NCI-H2196 (cell line): ENCODE measurements at regions not wholly inside any gene's neighbourhood (a gene's known extent, or its start where the extent isn't known, plus 50 kb on each side); places are given as distances from the start of the nearest gene placed in this dataset.

Source experiments
- DNase-seq: peaks from one replicate; lab custom pipeline; 2025; ENCODE audit not compliant: unreplicated experiment; lab: John Stamatoyannopoulos, UW

DNA sequence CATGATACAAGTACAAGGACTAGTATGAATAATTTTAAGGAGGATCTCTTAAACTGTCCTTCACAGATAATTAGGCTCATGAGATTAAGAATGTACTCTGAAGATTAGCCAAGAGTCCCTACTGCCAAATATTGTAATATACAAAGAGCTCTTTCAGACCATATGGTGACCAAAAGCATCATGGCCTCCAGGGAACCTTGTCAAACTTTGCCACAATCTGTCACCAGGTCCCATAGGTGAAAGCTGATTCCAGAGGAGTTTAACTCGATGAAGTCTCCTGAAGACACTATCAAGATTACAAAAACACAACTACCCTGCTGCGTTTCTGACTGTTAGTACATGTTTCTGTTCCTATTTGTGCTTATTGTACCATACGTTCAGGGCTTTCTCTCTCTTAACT is 395.4 kb upstream of the ITGA1 start:
- DNase-seq: no peak

- no peak for DNase-seq
These were observed 377.9 kb upstream of the ITGA1 start for GRCh38 chr5:52409835-52410234.

- no peak for DNase-seq
These were observed 368.4 kb upstream of the ITGA1 start for GRCh38 chr5:52419357-52419756.

- no peak for DNase-seq
These were observed 360.1 kb upstream of the ITGA1 start for GRCh38 chr5:52427615-52428014.

DNA sequence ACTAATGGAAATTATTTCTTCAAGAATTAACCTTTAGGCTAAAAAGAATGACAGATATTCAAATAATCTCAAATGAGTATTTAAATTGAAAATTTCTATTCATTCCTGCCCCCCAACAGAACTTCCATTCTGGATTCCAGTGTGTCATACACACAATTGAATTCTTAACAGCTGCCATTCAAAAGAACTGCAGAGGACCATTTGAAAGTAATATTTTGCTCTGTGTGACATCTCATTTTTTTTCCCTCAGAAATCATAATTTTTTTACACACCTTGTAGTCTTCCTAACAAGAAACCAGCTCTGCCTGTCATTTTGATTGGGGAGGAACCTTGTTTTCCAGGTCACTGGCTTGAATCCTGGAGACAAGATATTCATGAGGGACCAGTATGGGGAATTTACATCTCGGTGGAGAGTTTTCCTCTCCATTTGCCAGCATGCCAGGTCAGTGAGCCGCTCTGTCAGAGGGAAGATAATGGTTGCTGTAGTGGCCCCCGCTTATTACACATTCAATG is 358.7 kb upstream of the ITGA1 start:
- no peak for DNase-seq

- no peak for DNase-seq
These were observed 345.9 kb upstream of the ITGA1 start for GRCh38 chr5:52441768-52442167.

DNA sequence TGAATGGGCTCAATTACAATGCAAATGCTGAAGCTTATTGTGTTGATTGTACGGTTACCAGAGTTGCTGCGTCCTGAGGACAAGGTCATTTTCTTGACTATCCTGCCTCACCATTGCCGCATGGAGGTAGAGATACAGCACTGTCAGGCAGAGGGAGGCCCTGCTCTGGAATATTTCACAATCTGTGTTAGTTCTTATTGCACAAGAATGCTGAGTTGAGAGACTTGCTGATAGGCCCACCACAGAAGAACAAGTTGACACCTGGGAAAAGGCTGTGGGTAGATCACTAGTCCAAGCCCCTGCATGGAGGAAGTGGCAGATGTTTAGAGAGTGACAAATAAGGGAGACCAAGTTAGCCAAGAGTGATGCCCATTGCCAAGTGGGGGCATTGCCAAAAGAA is 344.5 kb upstream of the ITGA1 start:
- DNase-seq: no peak

DNA sequence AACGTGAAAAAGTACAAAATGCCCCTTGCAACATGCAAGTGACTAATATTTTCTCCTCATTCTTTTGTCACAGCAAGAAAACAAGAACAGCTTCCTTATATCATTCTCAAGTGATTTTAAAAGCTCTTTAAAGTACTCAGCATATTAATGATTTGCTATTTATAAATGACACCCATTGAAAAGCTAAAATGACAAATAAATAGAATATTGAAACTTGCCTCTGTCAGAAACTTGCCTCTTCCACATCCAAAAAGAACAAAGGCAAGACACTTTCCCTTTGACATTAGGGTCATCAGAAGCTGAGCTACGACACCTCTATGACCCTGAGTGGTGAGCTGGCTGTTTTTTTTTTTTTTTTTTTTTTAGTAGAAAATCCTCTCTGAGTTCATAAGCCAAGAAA is 339.6 kb upstream of the ITGA1 start:
- no peak for DNase-seq

DNA sequence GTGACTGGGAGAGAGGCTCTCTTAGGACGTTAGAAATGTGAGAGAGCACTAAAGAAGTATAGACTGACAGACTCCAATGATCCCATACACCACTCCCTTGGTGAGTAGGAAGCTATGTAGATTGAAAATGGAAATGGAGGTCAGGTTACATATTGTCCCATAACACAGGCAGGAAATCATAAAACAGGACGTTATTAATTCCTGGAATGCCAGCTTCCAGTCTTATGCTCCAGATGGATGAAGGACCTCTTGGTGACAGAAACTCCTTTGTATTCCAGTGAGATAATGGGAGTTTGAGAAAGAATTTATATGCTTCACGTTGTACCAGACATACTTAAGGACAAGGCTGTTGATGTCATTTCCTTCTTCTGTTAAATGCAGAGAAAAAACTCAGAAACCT is 338.2 kb upstream of the ITGA1 start:
- DNase-seq: no peak

GRCh38 chr5:52452098-52452497 is 335.6 kb upstream of the ITGA1 start:
- no peak for DNase-seq

GRCh38 chr5:52453176-52453575 is 334.5 kb upstream of the ITGA1 start:
- no peak for DNase-seq

GRCh38 chr5:52455920-52456319 is 331.8 kb upstream of the ITGA1 start:
- no peak for DNase-seq

- no peak for DNase-seq
These were observed 329.9 kb upstream of the ITGA1 start for GRCh38 chr5:52457810-52458209.

GRCh38 chr5:52466113-52466512 is 321.6 kb upstream of the ITGA1 start:
- DNase-seq: no peak

DNA sequence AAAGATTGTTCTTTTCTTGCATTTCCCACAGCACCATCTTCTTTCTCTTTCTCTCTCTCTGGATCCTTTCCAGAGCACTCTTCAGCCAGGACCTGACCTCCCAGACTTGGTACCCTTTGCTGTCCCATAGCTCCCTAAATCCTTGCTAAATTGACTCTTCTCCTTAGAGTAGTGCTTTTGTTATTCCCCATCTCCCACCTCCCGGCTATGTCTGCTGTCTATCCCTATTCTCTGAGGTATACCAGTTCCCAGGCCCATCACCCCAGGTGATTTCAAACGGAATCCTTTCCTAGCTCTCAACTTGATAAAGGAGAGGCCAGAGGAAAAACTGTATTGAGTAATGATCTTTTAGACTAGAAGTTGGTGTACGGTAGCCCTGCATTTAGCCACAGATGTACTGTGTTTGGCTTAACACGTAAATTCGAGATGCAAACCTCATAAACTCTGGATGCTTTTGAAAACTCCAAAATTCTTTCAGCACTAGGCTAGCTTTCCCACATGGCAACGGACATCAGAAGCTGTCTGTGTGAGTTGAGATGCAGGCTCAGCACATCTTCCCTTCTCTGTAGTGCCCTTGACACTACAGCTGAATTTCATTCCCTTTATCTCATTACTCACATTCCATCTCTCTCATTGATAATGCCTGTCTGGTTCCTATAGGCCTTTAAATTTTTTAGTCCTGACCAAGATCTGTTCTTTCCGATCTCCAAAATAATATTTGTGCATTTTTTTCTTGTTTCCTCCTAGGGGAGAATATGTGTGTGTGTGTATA is 320.8 kb upstream of the ITGA1 start:
- DNase-seq: no peak

- DNase-seq: no peak
These were observed 318.7 kb upstream of the ITGA1 start for GRCh38 chr5:52468976-52469375.

- no peak for DNase-seq
These were observed 318.3 kb upstream of the ITGA1 start for GRCh38 chr5:52469420-52469819.

- DNase-seq: no peak
These were observed 317.9 kb upstream of the ITGA1 start for GRCh38 chr5:52469835-52470234.

- no peak for DNase-seq
These were observed 311.4 kb upstream of the ITGA1 start for GRCh38 chr5:52476346-52476745.

- DNase-seq: no peak
These were observed 306.5 kb upstream of the ITGA1 start for GRCh38 chr5:52481201-52481600.

DNA sequence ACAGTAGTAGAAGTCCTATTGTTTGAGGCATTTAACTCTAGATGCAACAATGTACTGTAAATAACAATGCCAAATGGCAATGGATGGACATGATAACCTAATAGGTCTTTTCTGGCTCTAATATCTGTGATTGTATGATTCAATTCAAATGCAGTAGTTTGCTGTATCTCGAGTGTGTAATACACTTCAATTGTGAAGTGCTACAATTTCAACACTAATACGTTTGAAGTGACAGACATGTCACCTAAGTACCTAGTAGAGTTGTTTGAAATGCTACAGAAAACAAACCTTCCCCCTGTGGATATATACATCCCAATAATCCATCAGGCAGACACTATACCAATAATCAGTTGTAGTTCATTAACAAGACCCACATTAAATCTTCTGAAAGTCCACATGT is 305.9 kb upstream of the ITGA1 start:
- DNase-seq: no peak

GRCh38 chr5:52491071-52491787 is 296.5 kb upstream of the ITGA1 start:
- DNase-seq: no peak
